ENCODE measurements at regions not wholly inside any gene's neighbourhood (a gene's known extent, or its start where the extent isn't known, plus 50 kb on each side); places are given as distances from the start of the nearest gene placed in this dataset.

DNA sequence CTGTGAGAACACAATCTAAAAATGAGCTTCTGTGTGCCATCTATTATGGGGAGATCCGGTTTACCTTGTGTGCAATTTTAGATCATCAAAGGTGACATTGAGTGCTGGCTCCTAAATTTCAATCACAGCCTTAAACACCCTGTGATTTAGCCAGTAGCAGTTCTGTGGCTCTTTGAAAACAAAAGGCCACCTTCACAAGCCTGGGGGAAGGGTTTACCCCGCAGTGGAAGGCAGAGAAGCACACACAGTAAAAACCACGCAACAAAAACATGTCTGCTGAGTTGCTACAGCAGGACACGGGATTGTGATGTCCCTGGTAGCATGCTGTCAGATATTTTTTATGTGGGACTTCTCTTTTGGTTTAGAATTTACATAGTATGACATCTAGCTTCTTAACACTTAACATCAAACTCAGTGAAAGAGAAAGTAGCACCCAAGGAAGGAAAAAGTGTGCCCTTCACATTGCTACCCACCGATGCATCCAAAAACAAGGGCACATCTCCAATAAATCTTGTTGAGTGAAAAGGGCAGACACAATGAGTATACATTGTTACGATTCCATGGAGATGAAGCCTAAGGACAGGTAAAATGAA, 56.1 kb upstream of the RNF152 start:
- DNase-seq: no peak

DNA sequence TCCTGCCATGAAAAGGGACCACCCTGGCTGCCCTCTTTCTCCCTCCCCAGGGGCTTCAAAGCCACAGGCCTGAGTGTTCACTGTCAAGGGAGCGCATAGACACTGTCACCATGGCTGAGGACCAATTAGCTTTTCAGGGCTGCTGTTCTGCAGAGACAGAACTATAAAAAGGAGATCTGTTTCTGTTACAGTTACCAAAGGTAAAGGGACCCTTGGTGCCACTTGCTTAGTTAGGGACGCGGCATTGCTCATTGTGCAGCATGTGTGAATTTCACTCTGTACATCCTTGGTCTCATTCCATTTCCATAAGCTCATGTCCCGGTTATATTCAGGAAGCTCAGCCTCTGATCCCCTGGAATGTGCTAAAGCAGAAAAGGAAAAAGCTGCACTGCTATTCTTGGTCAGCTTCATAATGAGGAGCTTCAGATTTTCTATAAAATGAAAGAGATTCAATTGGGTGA, 55.5 kb upstream of the RNF152 start:
- peak; percentile 44 for DNase-seq

DNA sequence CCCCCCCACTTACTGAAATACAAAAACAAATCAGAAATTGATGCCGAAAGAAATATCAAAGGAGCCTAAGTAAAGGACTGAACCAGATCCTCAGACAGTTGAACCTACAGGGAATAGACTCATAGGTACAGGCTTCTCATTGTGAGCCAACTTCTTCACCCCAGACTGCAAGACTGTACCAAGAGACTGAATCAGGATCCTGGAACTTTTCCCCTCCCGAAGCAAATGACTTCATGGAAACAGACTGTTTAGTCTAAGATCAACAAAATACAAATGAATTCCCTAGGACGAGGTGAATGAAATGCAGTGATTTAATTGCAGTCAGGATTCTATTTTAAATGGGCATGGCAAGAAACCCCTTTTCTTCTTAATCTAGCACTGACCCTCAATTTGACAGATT, 53.6 kb upstream of the RNF152 start:
- DNase-seq: no peak

DNA sequence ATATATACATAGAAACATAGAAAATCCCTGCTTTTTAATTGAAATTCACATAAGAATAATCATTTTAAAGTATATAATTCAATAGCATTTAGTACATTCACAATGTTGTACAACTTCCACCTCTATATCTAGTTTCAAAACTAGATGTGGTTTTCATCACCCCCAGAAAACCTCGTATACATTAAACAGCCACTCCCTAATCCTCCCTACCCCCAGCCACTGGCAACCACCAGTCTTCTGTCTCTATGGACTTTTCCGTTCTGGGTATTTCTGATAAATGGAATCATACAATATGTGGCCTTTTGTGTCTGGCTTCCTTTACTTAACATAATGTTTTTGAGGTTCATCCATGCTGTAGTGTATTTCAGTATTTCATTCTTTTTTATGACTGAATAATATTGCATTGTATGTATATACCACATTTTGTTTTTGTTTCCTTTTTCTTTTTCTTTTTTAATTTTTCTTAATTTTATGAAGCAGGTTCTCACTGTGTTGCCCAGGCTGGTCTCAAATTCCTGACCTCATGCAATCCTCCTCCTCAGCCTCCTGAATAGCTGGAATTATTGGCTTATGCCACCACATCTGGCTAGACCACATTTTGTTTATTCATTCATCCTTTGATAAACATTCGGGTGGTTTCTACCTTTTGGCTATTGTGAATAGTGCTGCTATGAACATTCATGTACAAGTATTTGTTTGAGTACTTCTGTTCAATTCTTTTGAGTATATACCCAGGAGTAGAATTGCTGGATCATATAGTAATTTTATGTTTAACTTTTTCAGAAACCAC, 50.6 kb upstream of the RNF152 start:
- DNase-seq: no peak
